Adrenal gland (tissue), 9 donors: ENCODE measurements at regions not wholly inside any gene's neighbourhood (a gene's known extent, or its start where the extent isn't known, plus 50 kb on each side); places are given as distances from the start of the nearest gene placed in this dataset.

Experiments used
- DNase-seq, 7 donors: peaks; one replicate each; pipeline ENCODE4 v3.0.0-alpha.2; 2019 to 2020
- H3K27ac ChIP-seq, 5 donors: fragments of 200-600 bp; sonication (generic) in 4 of 5; 1 replicate in 3 of 5; 2 replicates in 2 of 5; pipeline versions ENCODE4 v1.5.1 to v1.8.0; 2016 to 2020; ENCODE audit warnings: mild to moderate bottlenecking in 1 of 5
- H3K27me3 ChIP-seq: fragments of 200-600 bp; 2 replicates; pipeline ENCODE4 v1.8.0; 2021
- H3K36me3 ChIP-seq, 2 donors: fragments of 200-600 bp; replicated peaks in 1 of 2; 1 replicate in 1 of 2; 2 replicates in 1 of 2; pipeline versions ENCODE4 v1.5.1 to v1.8.0; 2018 to 2022
- H3K4me1 ChIP-seq, 2 donors: fragments of 200-600 bp; replicated peaks in 1 of 2; 1 replicate in 1 of 2; 2 replicates in 1 of 2; pipeline versions ENCODE4 v1.5.1 to v1.8.0; 2018 to 2021
- H3K4me3 ChIP-seq, 4 donors: fragments of 200-600 bp; sonication (generic) in 3 of 4; one replicate each; pipeline ENCODE4 v1.5.1; 2016 to 2018
- H3K9me3 ChIP-seq, 3 donors: fragments of 200-600 bp; sonication (generic) in 1 of 3; replicated peaks in 1 of 3; 1 replicate in 2 of 3; 2 replicates in 1 of 3; pipeline versions ENCODE4 v1.5.1 to v1.8.0; 2016 to 2021
- CTCF ChIP-seq, 6 experiments: fragments of 450-650 bp in 4 of 6; fragments of 200-600 bp in 2 of 6; sonication (generic) in 1 of 6; IDR thresholded peaks; 1 replicate in 5 of 6; 2 replicates in 1 of 6; pipeline versions ENCODE4 v1.5.1 to v1.8.0; 2016 to 2021; ENCODE audit warnings: antibody characterized with exemption in 6 of 6, mild to moderate bottlenecking in 2 of 6, moderate library complexity in 1 of 6
- POLR2A ChIP-seq, 2 donors: fragments of 450-650 bp; IDR thresholded peaks; one replicate each; pipeline ENCODE4 v1.6.1; 2017; ENCODE audit warnings: antibody characterized with exemption in 2 of 2, mild to moderate bottlenecking in 2 of 2, moderate library complexity in 1 of 2
- WGBS, 4 donors: extraction: QIAGEN DNeasy Blood & Tissue Kit in 2 of 4; methylation state at CpG; one replicate each; pipeline versions ENCODE4 v1.1.5 to v1.1.7; 2013 to 2017; 5-methylcytosine and 5-hydroxymethylcytosine counted together
- intact Hi-C, 2 donors: fragments of 100-400 bp; cut with DNase I; formaldehyde crosslinking; loops; one replicate each; pipeline versions ENCODE4 v1.14.1 to v1.15.0; 2022 to 2023
- donor health status: healthy with polysubstance abuse.
- donor health status: Bipolar disorder and iron deficiency.
- donor health status: DM: yes; HTN: yes; CAD: no.
- donor health status: DM: no; HTN: no; CAD: no.
- donor health status: DM: no; HTN: no; CAD: no.

- no peak overlapping the region for H3K27ac ChIP-seq
- 75 to 90% (median 77%) methylated on average over 4 of the region's 4 CpGs for WGBS, 4 donors
- TF ChIP-seq POLR2A (IDR thresholded peaks at IDR 0.05), result no peak
- TF ChIP-seq CTCF (IDR thresholded peaks at IDR 0.05), result no peak
- no peak overlapping the region for H3K4me3 ChIP-seq
- no peaks in the 10 kb centered on the region for H3K36me3 ChIP-seq
- DNase-seq, result no peak
- H3K9me3 ChIP-seq, result no peaks in the 10 kb centered on the region
- H3K4me1 ChIP-seq, result no peaks in the 10 kb centered on the region
- peaks cover 5% of the 10 kb centered on the region for H3K27me3 ChIP-seq
- intact Hi-C loops, result no loop called here
These were observed 340.9 kb upstream of the THRB start for GRCh38 chr3:24835510-24835909.

GRCh38 chr3:24837601-24838000, 343.0 kb upstream of the THRB start:
- Histone ChIP-seq H3K36me3 (no peaks in the 10 kb centered on the region), H3K9me3 (no peaks in the 10 kb centered on the region), H3K4me3 (no peak overlapping the region), H3K4me1 (no peaks in the 10 kb centered on the region), H3K27me3 (no peaks in the 10 kb centered on the region), H3K27ac (no peak overlapping the region)
- 50 to 70% (median 64%) methylated on average over 3 of the region's 3 CpGs for WGBS, 4 donors
- no peak for DNase-seq
- intact Hi-C loops, result no loop called here
- no peak for TF ChIP-seq POLR2A (IDR thresholded peaks at IDR 0.05)

- intact Hi-C loops, result no loop called here
These were observed 343.9 kb upstream of the THRB start for GRCh38 chr3:24838533-24838932.

GRCh38 chr3:24843955-24844354, 349.3 kb upstream of the THRB start:
- WGBS, 4 donors, result 47 to 59% (median 53%) methylated on average over 2 of the region's 2 CpGs
- no peak overlapping the region for H3K27ac ChIP-seq
- no peaks in the 10 kb centered on the region for H3K27me3 ChIP-seq

More at GRCh38 chr3:24838533-24838932, 343.9 kb upstream of the THRB start:
- Histone ChIP-seq H3K27ac (no peak overlapping the region), H3K36me3 (no peaks in the 10 kb centered on the region), H3K9me3 (no peaks in the 10 kb centered on the region), H3K4me3 (no peak overlapping the region), H3K4me1 (no peaks in the 10 kb centered on the region), H3K27me3 (no peaks in the 10 kb centered on the region)
- TF ChIP-seq POLR2A (IDR thresholded peaks at IDR 0.05), result no peak
- TF ChIP-seq CTCF (IDR thresholded peaks at IDR 0.05), result no peak
- DNase-seq, result no peak

More at GRCh38 chr3:24843955-24844354, 349.3 kb upstream of the THRB start:
- Histone ChIP-seq H3K36me3 (no peaks in the 10 kb centered on the region), H3K4me1 (no peaks in the 10 kb centered on the region), H3K9me3 (no peaks in the 10 kb centered on the region), H3K4me3 (no peak overlapping the region)
- DNase-seq, result no peak
- intact Hi-C loops, result no loop called here
- no peak for TF ChIP-seq CTCF (IDR thresholded peaks at IDR 0.05)
- TF ChIP-seq POLR2A (IDR thresholded peaks at IDR 0.05), result no peak
